ENCODE measurements at regions not wholly inside any gene's neighbourhood (a gene's known extent, or its start where the extent isn't known, plus 50 kb on each side); places are given as distances from the start of the nearest gene placed in this dataset.

GRCh38 chr3:193991666-193992424 is 144.1 kb upstream of the HES1 start:
- no peak for TF ChIP-seq CTCF (IDR thresholded peaks at IDR 0.05)
- Histone ChIP-seq H3K9ac (no peak overlapping the region), H3K4me3 (ENCODE audit: low read depth, low read length) (no peak overlapping the region), H3K4me2 (ENCODE audit: low read length) (no peak overlapping the region), H3K4me1 (no peaks in the 10 kb centered on the region), H3K9me3 (ENCODE audit: control insufficient read depth, low read length) (no peaks in the 10 kb centered on the region), H2AFZ (no peak overlapping the region), H3K27ac (no peak overlapping the region), H3K27me3 (ENCODE audit: control insufficient read depth, insufficient read depth, low read length) (no peaks in the 10 kb centered on the region), H3K79me2 (no peaks in the 10 kb centered on the region), H3K36me3 (ENCODE audit: control insufficient read depth, insufficient read depth, low read length) (no peaks in the 10 kb centered on the region)

- Histone ChIP-seq H3K27me3 (ENCODE audit: control insufficient read depth, insufficient read depth, low read length) (no peaks in the 10 kb centered on the region), H3K4me2 (ENCODE audit: low read length) (no peak overlapping the region), H3K79me2 (no peaks in the 10 kb centered on the region), H3K27ac (no peak overlapping the region), H3K9ac (no peak overlapping the region), H2AFZ (no peak overlapping the region), H3K4me1 (no peaks in the 10 kb centered on the region), H3K4me3 (ENCODE audit: low read depth, low read length) (no peak overlapping the region), H3K9me3 (ENCODE audit: control insufficient read depth, low read length) (no peaks in the 10 kb centered on the region), H3K36me3 (ENCODE audit: control insufficient read depth, insufficient read depth, low read length) (no peaks in the 10 kb centered on the region)
- no peak for TF ChIP-seq CTCF (IDR thresholded peaks at IDR 0.05)
These were observed 143.4 kb upstream of the HES1 start for GRCh38 chr3:193992425-193993037.

- no peaks in the 10 kb centered on the region for H3K4me1 ChIP-seq
- no peaks in the 10 kb centered on the region for H3K79me2 ChIP-seq
- no peak overlapping the region for H3K9ac ChIP-seq
- H3K9me3 ChIP-seq (ENCODE audit: control insufficient read depth, low read length): no peaks in the 10 kb centered on the region
- H3K27ac ChIP-seq: no peak overlapping the region
- H3K27me3 ChIP-seq (ENCODE audit: control insufficient read depth, insufficient read depth, low read length): no peaks in the 10 kb centered on the region
- no peak overlapping the region for H2AFZ ChIP-seq
- no peak overlapping the region for H3K4me2 ChIP-seq (ENCODE audit: low read length)
- no peak overlapping the region for H3K4me3 ChIP-seq (ENCODE audit: low read depth, low read length)
- H3K36me3 ChIP-seq (ENCODE audit: control insufficient read depth, insufficient read depth, low read length): no peaks in the 10 kb centered on the region
- no peak for TF ChIP-seq CTCF (IDR thresholded peaks at IDR 0.05)
These were observed 139.7 kb upstream of the HES1 start for GRCh38 chr3:193996221-193996620.

- no peaks in the 10 kb centered on the region for H3K36me3 ChIP-seq (ENCODE audit: control insufficient read depth, insufficient read depth, low read length)
- no peak overlapping the region for H3K27ac ChIP-seq
- no peaks in the 10 kb centered on the region for H3K27me3 ChIP-seq (ENCODE audit: control insufficient read depth, insufficient read depth, low read length)
- H3K9me3 ChIP-seq (ENCODE audit: control insufficient read depth, low read length): no peaks in the 10 kb centered on the region
- no peak overlapping the region for H3K9ac ChIP-seq
- TF ChIP-seq CTCF (IDR thresholded peaks at IDR 0.05): no peak
- H3K4me3 ChIP-seq (ENCODE audit: low read depth, low read length): no peak overlapping the region
- no peaks in the 10 kb centered on the region for H3K79me2 ChIP-seq
- H3K4me1 ChIP-seq: no peaks in the 10 kb centered on the region
- no peak overlapping the region for H3K4me2 ChIP-seq (ENCODE audit: low read length)
- H2AFZ ChIP-seq: no peak overlapping the region
These were observed 139.3 kb upstream of the HES1 start for GRCh38 chr3:193996641-193997089.
